PC-3 (cell line): ENCODE measurements at regions not wholly inside any gene's neighbourhood (a gene's known extent, or its start where the extent isn't known, plus 50 kb on each side); places are given as distances from the start of the nearest gene placed in this dataset.

Source experiments
- ATAC-seq: fragments of 200-7000 bp; cut with Tn5 transposase; 2 replicates; pipeline ENCODE4 v1.9.1; 2020; ENCODE audit warnings: mild to moderate bottlenecking, moderate library complexity
- BruUV-seq: library from RNA; stranded (reverse); fragments of 400-500 nt; replicated peaks from 2 replicates; lab custom pipeline; 2021; lab: Mats Ljungman, UMichigan
- CTCF ChIA-PET: fragments of 300-600 bp; sonication (Branson Sonifier 250); formaldehyde crosslinking; loops from one replicate; lab custom pipeline; 2022; ENCODE audit warnings: antibody characterized with exemption; lab: Charles Lee
- POLR2A ChIA-PET: fragments of 300-600 bp; sonication (Branson Sonifier 250); formaldehyde crosslinking; loops from one replicate; lab custom pipeline; 2022; ENCODE audit warnings: antibody characterized with exemption; ENCODE audit not compliant: unreplicated experiment; lab: Charles Lee
- DNase-seq: peaks from one replicate; pipeline ENCODE4 v3.0.0-alpha.2; 2015
- H2AFZ ChIP-seq: fragments of 300-600 bp; sonication (generic); 2 replicates; pipeline ENCODE4 v1.6.0; 2016; ENCODE audit warnings: antibody characterized with exemption, low read length
- H3F3A ChIP-seq: fragments of 300-600 bp; sonication (generic); one replicate; pipeline ENCODE4 v1.6.0; 2017; ENCODE audit warnings: antibody characterized with exemption, low read length, control low read depth, mild to moderate bottlenecking; ENCODE audit not compliant: unreplicated experiment
- H3K27ac ChIP-seq: fragments of 300-600 bp; sonication (generic); 2 replicates; pipeline ENCODE4 v1.5.1; 2016; ENCODE audit warnings: mild to moderate bottlenecking, low read length
- H3K27me3 ChIP-seq: fragments of 300-600 bp; sonication (generic); 2 replicates; pipeline ENCODE4 v1.6.1; 2016; ENCODE audit warnings: low read length, mixed read lengths
- H3K36me3 ChIP-seq: fragments of 300-600 bp; sonication (generic); 2 replicates; pipeline ENCODE4 v1.6.1; 2016; ENCODE audit warnings: low read depth, mixed run types, low read length, mixed read lengths
- H3K4me1 ChIP-seq: fragments of 300-600 bp; sonication (generic); 2 replicates; pipeline ENCODE4 v1.5.1; 2016; ENCODE audit warnings: low read length; ENCODE audit not compliant: insufficient read depth
- H3K4me2 ChIP-seq: fragments of 300-600 bp; sonication (generic); 2 replicates; pipeline ENCODE4 v1.6.0; 2016; ENCODE audit warnings: low read length
- H3K4me3 ChIP-seq: fragments of 300-600 bp; sonication (generic); 2 replicates; pipeline ENCODE4 v1.5.1; 2016; ENCODE audit warnings: mild to moderate bottlenecking, low read length, mixed read lengths
- H3K79me2 ChIP-seq: fragments of 300-600 bp; sonication (generic); 2 replicates; pipeline ENCODE4 v1.6.1; 2017; ENCODE audit warnings: low read length, mixed read lengths
- H3K9ac ChIP-seq: fragments of 300-600 bp; sonication (generic); 2 replicates; pipeline ENCODE4 v1.6.0; 2016; ENCODE audit warnings: mild to moderate bottlenecking, low read length
- H3K9me2 ChIP-seq: fragments of 300-600 bp; sonication (generic); replicated peaks from 2 replicates; pipeline ENCODE4 v1.6.1; 2016; ENCODE audit warnings: mixed run types, low read length, mixed read lengths
- H3K9me3 ChIP-seq: fragments of 300-600 bp; sonication (generic); 2 replicates; pipeline ENCODE4 v1.6.1; 2016; ENCODE audit warnings: low read length, mixed read lengths
- H4K20me1 ChIP-seq: fragments of 300-600 bp; sonication (generic); 2 replicates; pipeline ENCODE4 v1.6.1; 2016; ENCODE audit warnings: low read length, mixed read lengths
- EZH2 ChIP-seq: fragments of 300-600 bp; sonication (generic); IDR thresholded peaks from one replicate; pipeline ENCODE4 v1.6.1; 2017; ENCODE audit warnings: antibody characterized with exemption, mild to moderate bottlenecking, low read length; ENCODE audit not compliant: unreplicated experiment
- EZH2phosphoT487 ChIP-seq: fragments of 300-600 bp; sonication (generic); IDR thresholded peaks from 2 replicates; pipeline ENCODE4 v1.6.1; 2018; ENCODE audit warnings: mild to moderate bottlenecking, antibody characterized with exemption, low read length, borderline replicate concordance
- intact Hi-C: fragments of 100-400 bp; cut with micrococcal nuclease; formaldehyde crosslinking; loops from 2 replicates; pipeline ENCODE4 v1.9.0; 2023
- TF ChIP-seq, protein P1 (sequence below): fragments of 300-600 bp; sonication (generic); conservative IDR thresholded peaks from 2 replicates; pipeline ENCODE4 v1.5.1; 2017; ENCODE audit warnings: antibody characterized with exemption, low read depth, mild to moderate bottlenecking, low read length

DNA sequence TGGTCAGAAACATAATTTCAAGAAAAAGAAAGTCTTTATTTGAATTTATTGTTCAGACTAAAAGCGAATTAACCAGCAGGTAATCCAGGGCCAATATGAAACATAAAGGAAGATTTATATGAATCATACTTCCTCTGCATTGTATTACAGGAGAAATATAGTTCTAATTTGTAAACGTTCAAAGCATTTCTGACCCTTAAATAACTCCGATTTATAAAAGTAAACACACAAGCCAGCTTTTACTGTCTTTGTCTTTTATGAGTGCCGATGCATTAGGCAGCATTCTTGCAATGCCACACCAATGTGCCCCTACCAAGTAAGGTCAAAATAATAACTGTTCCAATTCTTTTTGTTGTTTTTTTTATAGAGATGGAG is 118.8 kb upstream of the RBBP8 start:
- ATAC-seq (peak; percentile 75), DNase-seq (peak; percentile 41)
- H3K9me3 ChIP-seq: no peaks in the 10 kb centered on the region
- intact Hi-C loops: loop anchor here (1.0 to 5.0 kb wide), 3 partner anchors 33 to 169 kb away; no protein-coding TSS in a partner anchor
- H3F3A ChIP-seq: no peaks in the 10 kb centered on the region
- H3K4me1 ChIP-seq: peaks cover 15% of the 10 kb centered on the region
- no peak overlapping the region for H3K27ac ChIP-seq
- TF ChIP-seq, protein P1, sequence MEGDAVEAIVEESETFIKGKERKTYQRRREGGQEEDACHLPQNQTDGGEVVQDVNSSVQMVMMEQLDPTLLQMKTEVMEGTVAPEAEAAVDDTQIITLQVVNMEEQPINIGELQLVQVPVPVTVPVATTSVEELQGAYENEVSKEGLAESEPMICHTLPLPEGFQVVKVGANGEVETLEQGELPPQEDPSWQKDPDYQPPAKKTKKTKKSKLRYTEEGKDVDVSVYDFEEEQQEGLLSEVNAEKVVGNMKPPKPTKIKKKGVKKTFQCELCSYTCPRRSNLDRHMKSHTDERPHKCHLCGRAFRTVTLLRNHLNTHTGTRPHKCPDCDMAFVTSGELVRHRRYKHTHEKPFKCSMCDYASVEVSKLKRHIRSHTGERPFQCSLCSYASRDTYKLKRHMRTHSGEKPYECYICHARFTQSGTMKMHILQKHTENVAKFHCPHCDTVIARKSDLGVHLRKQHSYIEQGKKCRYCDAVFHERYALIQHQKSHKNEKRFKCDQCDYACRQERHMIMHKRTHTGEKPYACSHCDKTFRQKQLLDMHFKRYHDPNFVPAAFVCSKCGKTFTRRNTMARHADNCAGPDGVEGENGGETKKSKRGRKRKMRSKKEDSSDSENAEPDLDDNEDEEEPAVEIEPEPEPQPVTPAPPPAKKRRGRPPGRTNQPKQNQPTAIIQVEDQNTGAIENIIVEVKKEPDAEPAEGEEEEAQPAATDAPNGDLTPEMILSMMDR: no peak
- no peak for TF ChIP-seq EZH2
- no peaks in the 10 kb centered on the region for H3K79me2 ChIP-seq
- no peaks in the 10 kb centered on the region for H4K20me1 ChIP-seq
- ChIA-PET CTCF (interaction anchor here (0.6 to 2.3 kb wide), 4 partner anchors 161 to 325 kb away, joined by 3 to 28 read pairs (median 5); no protein-coding TSS in a partner anchor), POLR2A (no interaction called here)
- peak overlapping the region; percentile 58 for H3K4me2 ChIP-seq
- H2AFZ ChIP-seq: 0 out of 2 replicates have a peak overlapping the region, but pooled peaks have one; percentile 1
- BruUV-seq: no TSS peak
- H3K36me3 ChIP-seq: no peaks in the 10 kb centered on the region
- H3K27me3 ChIP-seq: no peaks in the 10 kb centered on the region
- no peak overlapping the region; the same call in 1 of the 2 replicates for H3K4me3 ChIP-seq
- H3K9ac ChIP-seq: no peak overlapping the region
- H3K9me2 ChIP-seq: no peaks in the 10 kb centered on the region

DNA sequence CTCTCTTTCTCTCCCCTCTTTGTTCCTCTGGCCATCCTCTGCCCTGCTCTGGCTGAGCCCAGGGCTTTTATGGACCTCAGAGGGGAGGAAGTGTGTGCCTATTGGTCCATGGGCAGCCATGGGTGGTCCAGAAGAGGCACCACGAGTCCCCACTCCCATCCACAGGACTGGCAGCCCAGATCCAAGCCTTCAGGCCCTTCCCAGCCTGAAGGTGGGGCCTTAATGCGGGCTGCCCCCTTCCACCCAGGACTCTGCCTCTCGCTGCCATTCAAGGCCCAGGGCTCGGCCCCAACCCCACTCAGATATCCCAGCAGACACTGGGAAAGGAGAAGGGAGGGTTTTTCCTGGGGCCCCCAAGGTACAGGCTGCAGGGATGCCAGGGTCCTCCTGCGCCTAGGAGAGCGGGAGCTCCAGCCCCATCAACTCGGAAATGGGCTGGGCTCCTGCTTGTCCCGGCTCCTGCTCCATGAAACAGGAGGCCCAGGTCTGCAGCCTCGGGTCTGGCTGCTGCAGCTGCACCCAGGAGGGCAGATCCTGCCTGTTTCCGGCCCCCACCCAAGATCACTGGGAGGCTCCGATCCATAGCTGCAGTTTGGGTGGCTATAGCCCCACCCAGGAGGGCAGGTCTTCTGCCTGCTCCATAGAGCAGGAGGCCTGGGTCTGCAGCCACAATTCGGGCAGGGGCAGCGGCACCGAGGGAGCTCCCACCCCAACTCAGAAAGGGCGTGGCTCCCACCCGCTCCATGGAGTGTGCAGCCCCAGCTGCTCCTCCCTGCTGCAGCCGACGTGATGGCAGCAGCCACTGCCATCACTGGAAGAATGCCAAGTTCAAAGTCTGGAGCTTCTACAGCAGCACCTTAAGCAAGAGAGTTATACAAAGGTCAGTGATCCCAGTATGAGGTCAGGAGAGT is 116.6 kb upstream of the RBBP8 start:
- Histone ChIP-seq H2AFZ (no peak overlapping the region), H3K27ac (no peak overlapping the region), H3K36me3 (no peaks in the 10 kb centered on the region), H3K9ac (no peak overlapping the region), H3K9me2 (no peaks in the 10 kb centered on the region), H3K4me2 (no peak overlapping the region), H3K79me2 (no peaks in the 10 kb centered on the region), H3K4me3 (no peak overlapping the region), H4K20me1 (no peaks in the 10 kb centered on the region), H3K9me3 (no peaks in the 10 kb centered on the region), H3F3A (no peaks in the 10 kb centered on the region), H3K27me3 (no peaks in the 10 kb centered on the region), H3K4me1 (peaks cover 15% of the 10 kb centered on the region)
- POLR2A ChIA-PET: no interaction called here
- ATAC-seq (no peak), DNase-seq (no peak)
- CTCF ChIA-PET: no interaction called here
- TF ChIP-seq, protein P1: no peak
- TF ChIP-seq EZH2 (no peak), EZH2phosphoT487 (no peak)
- intact Hi-C loops: no loop called here
- no TSS peak for BruUV-seq

DNA sequence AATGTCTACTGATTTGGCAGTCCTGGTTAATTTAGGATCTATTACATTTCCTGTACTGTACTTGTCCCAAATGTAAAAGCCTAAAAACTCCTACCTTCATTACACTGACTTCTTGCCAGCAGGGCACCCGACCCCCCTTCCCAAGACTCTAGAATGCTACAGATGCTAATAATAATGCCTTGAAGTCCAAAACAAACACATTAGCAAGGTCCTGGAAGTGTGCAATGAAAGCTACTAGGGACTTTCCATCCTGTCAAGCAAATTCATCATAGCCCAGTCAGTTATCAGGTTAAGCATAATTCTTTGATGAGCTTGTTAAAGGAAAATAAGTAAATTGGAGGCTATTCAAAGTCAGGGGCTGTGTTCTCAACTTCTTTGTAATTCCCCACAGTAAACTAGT is 115.3 kb upstream of the RBBP8 start:
- ChIA-PET POLR2A (interaction anchor here (0.5 kb wide), 1 partner anchor 115 kb away, joined by 8 read pairs; the partner anchor contains the start of gene RBBP8), CTCF (interaction anchor here (0.6 kb wide), 3 partner anchors 26 to 177 kb away, joined by 3 to 5 read pairs (median 4); no protein-coding TSS in a partner anchor)
- intact Hi-C loops: no loop called here
- no peak for TF ChIP-seq EZH2
- TF ChIP-seq, protein P1: no peak
- no peak for TF ChIP-seq EZH2phosphoT487
- no peak overlapping the region for H3K4me2 ChIP-seq
- no peaks in the 10 kb centered on the region for H4K20me1 ChIP-seq
- H3F3A ChIP-seq: no peaks in the 10 kb centered on the region
- H3K9me3 ChIP-seq: no peaks in the 10 kb centered on the region
- H3K79me2 ChIP-seq: no peaks in the 10 kb centered on the region
- BruUV-seq: no TSS peak
- H3K36me3 ChIP-seq: no peaks in the 10 kb centered on the region
- no peak overlapping the region for H3K4me3 ChIP-seq
- ATAC-seq (peak; percentile 53), DNase-seq (peak; percentile 37)
- H3K9me2 ChIP-seq: no peaks in the 10 kb centered on the region
- no peak overlapping the region for H3K9ac ChIP-seq
- H2AFZ ChIP-seq: no peak overlapping the region
- H3K27ac ChIP-seq: no peak overlapping the region
- H3K27me3 ChIP-seq: no peaks in the 10 kb centered on the region
- H3K4me1 ChIP-seq: peaks cover 26% of the 10 kb centered on the region
